ENCODE measurements at regions not wholly inside any gene's neighbourhood (a gene's known extent, or its start where the extent isn't known, plus 50 kb on each side); places are given as distances from the start of the nearest gene placed in this dataset.

GRCh38 chr17:56009795-56010651 lies 143.3 kb upstream of the ANKFN1 start:
- Histone ChIP-seq H3K18ac (ENCODE audit: extremely low read depth, low read length) (no peak overlapping the region), H4K91ac (replicated peaks; ENCODE audit: insufficient read length, low read length) (no peak overlapping the region), H3K14ac (ENCODE audit: insufficient read length) (no peak overlapping the region), H2BK120ac (replicated peaks; ENCODE audit: low read depth, low read length) (no peak overlapping the region), H3K27ac (ENCODE audit: low read depth, low read length) (no peak overlapping the region; the same call in 1 of the 2 replicates), H4K20me1 (replicated peaks in 1 of 2; ENCODE audit: control insufficient read depth in 1 of 2, insufficient read depth in 2 of 2, low read length in 2 of 2) (no peaks in the 10 kb centered on the region), H2BK15ac (ENCODE audit: low read length) (no peak overlapping the region), H3K4ac (replicated peaks; ENCODE audit: insufficient read length, low read depth, low read length) (no peak overlapping the region), H3K79me2 (ENCODE audit: control insufficient read depth in 1 of 2, insufficient read depth in 2 of 2, low read length in 2 of 2) (no peaks in the 10 kb centered on the region), H3K4me2 (ENCODE audit: insufficient read depth in 1 of 2, low read depth in 2 of 2, low read length in 2 of 2) (0 out of 4 replicates have a peak overlapping the region, but pooled peaks of 1 of the 2 experiments have one; percentile 3), H3K9me3 (ENCODE audit: insufficient read depth in 2 of 2, low read depth in 1 of 2, low read length in 1 of 2) (no peaks in the 10 kb centered on the region), H3K36me3 (ENCODE audit: control insufficient read depth in 2 of 4, insufficient read depth in 4 of 4, low read length in 3 of 4) (no peaks in the 10 kb centered on the region), H2BK20ac (ENCODE audit: low read length) (no peak overlapping the region), H2AK5ac (ENCODE audit: low read depth, low read length) (no peak overlapping the region), H4K8ac (ENCODE audit: extremely low read depth, insufficient read depth, low read length) (no peak overlapping the region), H3K56ac (replicated peaks; ENCODE audit: insufficient read length, low read depth, low read length) (no peak overlapping the region), H4K5ac (ENCODE audit: insufficient read length, low read depth, low read length) (no peak overlapping the region), H3K23me2 (ENCODE audit: low read depth, low read length) (no peaks in the 10 kb centered on the region; the same call in 1 of the 2 replicates), H3K4me3 (ENCODE audit: extremely low read depth in 1 of 4, insufficient read depth in 2 of 4, low read depth in 3 of 4, low read length in 4 of 4) (no peak overlapping the region), H3K4me1 (replicated peaks in 1 of 4; ENCODE audit: control insufficient read depth in 3 of 4, insufficient read depth in 4 of 4, low read length in 3 of 4) (peaks cover 0 to 6% (median 0%) of the 10 kb centered on the region in 4 experiments; a peak in 1 of 7 replicates), H2BK12ac (ENCODE audit: low read depth, low read length) (no peak overlapping the region), H3K9ac (replicated peaks in 1 of 4; ENCODE audit: extremely low read depth in 1 of 4, low read depth in 3 of 4, low read length in 3 of 4) (no peak overlapping the region), H3K79me1 (ENCODE audit: low read depth, low read length) (no peaks in the 10 kb centered on the region), H3K27me3 (replicated peaks in 1 of 4; ENCODE audit: control insufficient read depth in 3 of 4, extremely low read depth in 1 of 4, insufficient read depth in 3 of 4, low read length in 3 of 4) (no peaks in the 10 kb centered on the region), H2BK5ac (ENCODE audit: low read depth, low read length) (no peak overlapping the region), H3K23ac (ENCODE audit: insufficient read length) (no peak overlapping the region), H2AFZ (ENCODE audit: low read length) (peak overlapping the region; percentile 31; the same call in 1 of the 2 replicates)
- DNase-seq (ENCODE audit: low read depth in 1 of 2, low spot score in 2 of 2): no peak
- CTCF ChIA-PET (ENCODE audit: partially characterized antibody): interaction anchor here (0.7 to 1.7 kb wide), 5 partner anchors 27 to 470 kb away, joined by 3 to 6 read pairs (median 3); no protein-coding TSS in a partner anchor
- POLR2A ChIA-PET (ENCODE audit: partially characterized antibody): interaction anchor here (1.2 to 1.6 kb wide), 3 partner anchors 8 to 21 kb away, joined by 3 to 4 read pairs (median 3); no protein-coding TSS in a partner anchor
- FAIRE-seq: no peak
- 86% methylated on average over 5 of the region's 5 CpGs; no CpG with 5 or more reads in 1 of the 2 experiments for WGBS, 2 experiments (ENCODE audit: extremely low coverage in 1 of 2, insufficient coverage in 1 of 2, insufficient read length in 1 of 2, insufficient replicate concordance in 2 of 2, low coverage in 1 of 2, low lambda C conversion rate in 2 of 2, missing lambda C conversion rate in 1 of 2)
- no peak for TF ChIP-seq CREB1 (IDR thresholded peaks at IDR 0.05)
- TF ChIP-seq SIRT6 (IDR thresholded peaks at IDR 0.05; ENCODE audit: low read length): no peak
- TF ChIP-seq SAP30 (IDR thresholded peaks at IDR 0.05; ENCODE audit: insufficient read depth, insufficient replicate concordance, low read length): no peak
- no peak for TF ChIP-seq GABPA (IDR thresholded peaks at IDR 0.05; ENCODE audit: borderline replicate concordance, insufficient read depth, low read length)
- TF ChIP-seq HDAC6 (IDR thresholded peaks at IDR 0.05; ENCODE audit: low read depth, low read length): no peak
- TF ChIP-seq EGR1 (IDR thresholded peaks at IDR 0.05; ENCODE audit: borderline replicate concordance, low read depth, low read length): no peak
- TF ChIP-seq EP300 (IDR thresholded peaks at IDR 0.05; ENCODE audit: borderline replicate concordance in 1 of 2, low read depth in 2 of 2, low read length in 2 of 2): no peak
- TF ChIP-seq BACH1 (IDR thresholded peaks at IDR 0.05; ENCODE audit: low read length): no peak
- TF ChIP-seq NRF1 (IDR thresholded peaks at IDR 0.05; ENCODE audit: low read depth, low read length): no peak
- TF ChIP-seq BCL11A (IDR thresholded peaks at IDR 0.05; ENCODE audit: low read depth in 2 of 2, low read length in 2 of 2): no peak
- no peak for TF ChIP-seq POLR2AphosphoS5 (IDR thresholded peaks at IDR 0.05; ENCODE audit: low read depth, low read length)
- no peak for TF ChIP-seq SUZ12 (IDR thresholded peaks at IDR 0.05; ENCODE audit: low read length)
- no peak for TF ChIP-seq SP2 (IDR thresholded peaks at IDR 0.05; ENCODE audit: low read length)
